Suprapubic skin (tissue), 3 donors: ENCODE measurements at regions not wholly inside any gene's neighbourhood (a gene's known extent, or its start where the extent isn't known, plus 50 kb on each side); places are given as distances from the start of the nearest gene placed in this dataset.

Experiments
- POLR2A ChIP-seq, 2 donors: fragments of 450-650 bp; IDR thresholded peaks; one replicate each; pipeline ENCODE4 v1.6.1; 2017; ENCODE audit warnings: antibody characterized with exemption in 2 of 2, mild to moderate bottlenecking in 2 of 2, moderate library complexity in 2 of 2
- TF ChIP-seq, protein P1 (sequence below), 2 donors: fragments of 200-600 bp in 1 of 2; fragments of 450-650 bp in 1 of 2; sonication (generic) in 1 of 2; IDR thresholded peaks; one replicate each; pipeline ENCODE4 v1.5.1; 2016 to 2019; ENCODE audit warnings: antibody characterized with exemption in 2 of 2, mild to moderate bottlenecking in 1 of 2, moderate library complexity in 1 of 2

DNA sequence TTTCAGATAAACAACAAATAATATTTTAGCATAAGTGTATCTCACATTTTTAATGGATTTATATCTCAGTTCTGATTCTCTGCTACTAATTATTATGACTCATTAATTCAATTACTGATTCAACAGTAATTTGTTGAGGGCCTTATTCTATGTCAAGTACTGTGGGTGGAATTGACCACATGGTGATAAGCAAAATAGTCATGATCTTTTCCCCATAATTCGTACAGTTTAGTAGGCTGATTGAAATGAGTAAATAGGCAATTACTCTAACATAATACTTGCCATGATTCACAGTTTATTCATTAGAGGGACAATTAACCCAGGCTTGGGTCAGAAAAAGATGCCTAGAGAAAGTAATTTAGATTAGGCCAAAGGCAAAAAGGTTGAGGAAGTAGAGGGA lies 60.9 kb upstream of the SLC4A7 start:
- TF ChIP-seq, protein P1, sequence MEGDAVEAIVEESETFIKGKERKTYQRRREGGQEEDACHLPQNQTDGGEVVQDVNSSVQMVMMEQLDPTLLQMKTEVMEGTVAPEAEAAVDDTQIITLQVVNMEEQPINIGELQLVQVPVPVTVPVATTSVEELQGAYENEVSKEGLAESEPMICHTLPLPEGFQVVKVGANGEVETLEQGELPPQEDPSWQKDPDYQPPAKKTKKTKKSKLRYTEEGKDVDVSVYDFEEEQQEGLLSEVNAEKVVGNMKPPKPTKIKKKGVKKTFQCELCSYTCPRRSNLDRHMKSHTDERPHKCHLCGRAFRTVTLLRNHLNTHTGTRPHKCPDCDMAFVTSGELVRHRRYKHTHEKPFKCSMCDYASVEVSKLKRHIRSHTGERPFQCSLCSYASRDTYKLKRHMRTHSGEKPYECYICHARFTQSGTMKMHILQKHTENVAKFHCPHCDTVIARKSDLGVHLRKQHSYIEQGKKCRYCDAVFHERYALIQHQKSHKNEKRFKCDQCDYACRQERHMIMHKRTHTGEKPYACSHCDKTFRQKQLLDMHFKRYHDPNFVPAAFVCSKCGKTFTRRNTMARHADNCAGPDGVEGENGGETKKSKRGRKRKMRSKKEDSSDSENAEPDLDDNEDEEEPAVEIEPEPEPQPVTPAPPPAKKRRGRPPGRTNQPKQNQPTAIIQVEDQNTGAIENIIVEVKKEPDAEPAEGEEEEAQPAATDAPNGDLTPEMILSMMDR (IDR thresholded peaks at IDR 0.05) = no peak
- TF ChIP-seq POLR2A (IDR thresholded peaks at IDR 0.05) = no peak
